ENCODE measurements at regions not wholly inside any gene's neighbourhood (a gene's known extent, or its start where the extent isn't known, plus 50 kb on each side); places are given as distances from the start of the nearest gene placed in this dataset.

GRCh38 chr19:31801611-31802010 is 452.4 kb upstream of the TSHZ3 start:
- no peaks in the 10 kb centered on the region for H3K27me3 ChIP-seq
- WGBS (ENCODE audit: low lambda C conversion rate, missing lambda C conversion rate), result 61% methylated on average over 4 of the region's 4 CpGs
- H4K20me1 ChIP-seq (ENCODE audit: insufficient read depth, poor library complexity, severe bottlenecking), result no peaks in the 10 kb centered on the region

DNA sequence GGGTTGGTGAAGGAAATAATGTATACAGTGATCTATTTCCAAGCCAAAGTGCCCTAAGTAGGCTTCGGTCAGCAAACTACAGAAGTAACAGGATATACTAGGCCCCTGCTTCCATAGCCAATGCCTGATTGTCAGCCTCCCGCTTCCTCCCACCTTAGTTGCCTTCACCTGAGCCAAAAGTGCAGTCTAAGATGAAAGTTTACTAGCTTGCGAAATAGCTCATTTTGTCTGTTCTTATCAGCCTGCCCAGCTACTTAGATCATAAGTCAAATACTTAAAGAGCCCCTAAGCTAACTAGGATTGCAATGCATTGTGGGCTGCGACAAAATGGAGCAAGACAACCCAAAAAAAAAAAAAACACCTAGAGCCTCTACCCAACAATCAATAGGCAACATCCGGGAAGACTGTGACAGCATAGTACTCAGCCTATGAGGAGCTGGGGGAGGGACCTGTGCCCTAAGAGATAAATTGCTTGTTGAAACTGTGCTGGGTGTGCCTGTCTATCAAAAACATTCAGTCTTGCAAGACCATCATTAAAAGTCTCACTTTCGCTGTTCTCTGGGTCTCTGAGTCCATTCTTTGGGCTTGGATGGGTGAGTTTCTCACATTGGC is 454.7 kb upstream of the TSHZ3 start:
- 78% methylated on average over 6 of the region's 6 CpGs for WGBS (ENCODE audit: low lambda C conversion rate, missing lambda C conversion rate)
- Histone ChIP-seq H3K36me3 (replicated peaks; ENCODE audit: insufficient read depth, low read depth) (no peaks in the 10 kb centered on the region), H3K4me2 (no peak overlapping the region), H3K27ac (no peak overlapping the region), H3K4me1 (ENCODE audit: insufficient read depth) (no peaks in the 10 kb centered on the region), H3K4me3 (no peak overlapping the region), H3K27me3 (no peaks in the 10 kb centered on the region), H4K20me1 (ENCODE audit: insufficient read depth, poor library complexity, severe bottlenecking) (no peaks in the 10 kb centered on the region), H3K79me2 (no peaks in the 10 kb centered on the region), H3K9me2 (replicated peaks; ENCODE audit: insufficient read depth) (no peaks in the 10 kb centered on the region), H2AFZ (no peak overlapping the region), H3K9me3 (ENCODE audit: low read depth) (no peaks in the 10 kb centered on the region)
- TF ChIP-seq, protein P1, sequence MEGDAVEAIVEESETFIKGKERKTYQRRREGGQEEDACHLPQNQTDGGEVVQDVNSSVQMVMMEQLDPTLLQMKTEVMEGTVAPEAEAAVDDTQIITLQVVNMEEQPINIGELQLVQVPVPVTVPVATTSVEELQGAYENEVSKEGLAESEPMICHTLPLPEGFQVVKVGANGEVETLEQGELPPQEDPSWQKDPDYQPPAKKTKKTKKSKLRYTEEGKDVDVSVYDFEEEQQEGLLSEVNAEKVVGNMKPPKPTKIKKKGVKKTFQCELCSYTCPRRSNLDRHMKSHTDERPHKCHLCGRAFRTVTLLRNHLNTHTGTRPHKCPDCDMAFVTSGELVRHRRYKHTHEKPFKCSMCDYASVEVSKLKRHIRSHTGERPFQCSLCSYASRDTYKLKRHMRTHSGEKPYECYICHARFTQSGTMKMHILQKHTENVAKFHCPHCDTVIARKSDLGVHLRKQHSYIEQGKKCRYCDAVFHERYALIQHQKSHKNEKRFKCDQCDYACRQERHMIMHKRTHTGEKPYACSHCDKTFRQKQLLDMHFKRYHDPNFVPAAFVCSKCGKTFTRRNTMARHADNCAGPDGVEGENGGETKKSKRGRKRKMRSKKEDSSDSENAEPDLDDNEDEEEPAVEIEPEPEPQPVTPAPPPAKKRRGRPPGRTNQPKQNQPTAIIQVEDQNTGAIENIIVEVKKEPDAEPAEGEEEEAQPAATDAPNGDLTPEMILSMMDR (IDR thresholded peaks at IDR 0.05; ENCODE audit: poor library complexity), result no peak
- no peak for TF ChIP-seq EZH2 (IDR thresholded peaks at IDR 0.05; ENCODE audit: borderline replicate concordance)
- no peak for TF ChIP-seq EZH2phosphoT487 (IDR thresholded peaks at IDR 0.05; ENCODE audit: low read depth, severe bottlenecking, unreplicated experiment)
- DNase-seq (ENCODE audit: low spot score), result no peak

More at GRCh38 chr19:31801611-31802010, 452.4 kb upstream of the TSHZ3 start:
- no peak for TF ChIP-seq EZH2phosphoT487 (IDR thresholded peaks at IDR 0.05; ENCODE audit: low read depth, severe bottlenecking, unreplicated experiment)
- H3K4me2 ChIP-seq, result no peak overlapping the region
- no peaks in the 10 kb centered on the region for H3K79me2 ChIP-seq
- no peak overlapping the region for H3K27ac ChIP-seq
- H2AFZ ChIP-seq, result no peak overlapping the region
- H3K9me3 ChIP-seq (ENCODE audit: low read depth), result no peaks in the 10 kb centered on the region
- no peaks in the 10 kb centered on the region for H3K4me1 ChIP-seq (ENCODE audit: insufficient read depth)
- no peak overlapping the region for H3K4me3 ChIP-seq
- DNase-seq (ENCODE audit: low spot score), result no peak
- no peaks in the 10 kb centered on the region for H3K36me3 ChIP-seq (replicated peaks; ENCODE audit: insufficient read depth, low read depth)
- H3K9me2 ChIP-seq (replicated peaks; ENCODE audit: insufficient read depth), result no peaks in the 10 kb centered on the region

GRCh38 chr19:31804668-31805067 is 455.4 kb upstream of the TSHZ3 start:
- Histone ChIP-seq H3K27me3 (no peaks in the 10 kb centered on the region), H3K4me2 (no peak overlapping the region), H3K4me3 (no peak overlapping the region), H3K4me1 (ENCODE audit: insufficient read depth) (no peaks in the 10 kb centered on the region), H3K27ac (no peak overlapping the region), H2AFZ (no peak overlapping the region), H3K9me3 (ENCODE audit: low read depth) (no peaks in the 10 kb centered on the region), H3K9me2 (replicated peaks; ENCODE audit: insufficient read depth) (no peaks in the 10 kb centered on the region), H3K79me2 (no peaks in the 10 kb centered on the region), H4K20me1 (ENCODE audit: insufficient read depth, poor library complexity, severe bottlenecking) (no peaks in the 10 kb centered on the region), H3K36me3 (replicated peaks; ENCODE audit: insufficient read depth, low read depth) (no peaks in the 10 kb centered on the region)
- no peak for TF ChIP-seq EZH2 (IDR thresholded peaks at IDR 0.05; ENCODE audit: borderline replicate concordance)
- TF ChIP-seq EZH2phosphoT487 (IDR thresholded peaks at IDR 0.05; ENCODE audit: low read depth, severe bottlenecking, unreplicated experiment), result no peak
- TF ChIP-seq, protein P1 (IDR thresholded peaks at IDR 0.05; ENCODE audit: poor library complexity), result no peak
- WGBS (ENCODE audit: low lambda C conversion rate, missing lambda C conversion rate), result 68% methylated on average over 2 of the region's 2 CpGs
- DNase-seq (ENCODE audit: low spot score), result no peak

DNA sequence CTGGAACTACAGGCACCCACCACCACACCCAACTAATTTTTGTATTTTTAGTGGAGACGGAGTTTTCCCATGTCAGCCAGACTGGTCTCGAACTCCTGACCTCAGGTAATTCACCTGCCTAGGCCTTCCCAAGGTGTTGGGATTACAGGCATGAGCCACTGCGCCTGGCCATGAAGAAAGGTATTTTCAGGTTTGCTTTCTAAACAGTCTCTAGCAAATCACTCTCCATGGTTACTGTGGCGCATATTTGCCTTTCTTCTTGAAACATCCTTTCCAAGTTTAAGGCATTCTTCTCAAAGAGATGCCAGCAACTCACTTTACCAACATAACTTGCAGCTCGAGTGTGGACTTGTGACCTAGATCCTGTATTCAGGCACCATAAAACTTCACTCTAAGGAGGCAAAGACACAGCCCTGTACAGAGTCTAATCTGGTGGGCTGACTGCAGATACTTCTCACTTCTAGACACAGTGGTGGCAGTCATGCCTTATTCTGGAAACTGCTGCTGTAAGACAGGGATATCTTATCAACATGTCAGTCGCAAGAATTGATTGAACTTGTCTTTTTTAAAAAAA is 461.4 kb upstream of the TSHZ3 start:
- H3K27ac ChIP-seq, result no peak overlapping the region
- DNase-seq (ENCODE audit: low spot score), result no peak
- H3K4me1 ChIP-seq (ENCODE audit: insufficient read depth), result no peaks in the 10 kb centered on the region
- no peak overlapping the region for H3K4me2 ChIP-seq
- H3K9me2 ChIP-seq (replicated peaks; ENCODE audit: insufficient read depth), result no peaks in the 10 kb centered on the region
- H3K36me3 ChIP-seq (replicated peaks; ENCODE audit: insufficient read depth, low read depth), result no peaks in the 10 kb centered on the region
- no peaks in the 10 kb centered on the region for H3K79me2 ChIP-seq
- TF ChIP-seq EZH2phosphoT487 (IDR thresholded peaks at IDR 0.05; ENCODE audit: low read depth, severe bottlenecking, unreplicated experiment), result no peak
- TF ChIP-seq, protein P1 (IDR thresholded peaks at IDR 0.05; ENCODE audit: poor library complexity), result no peak
- no peaks in the 10 kb centered on the region for H3K27me3 ChIP-seq
- 79% methylated on average over 6 of the region's 6 CpGs for WGBS (ENCODE audit: low lambda C conversion rate, missing lambda C conversion rate)
- H2AFZ ChIP-seq, result no peak overlapping the region
- H4K20me1 ChIP-seq (ENCODE audit: insufficient read depth, poor library complexity, severe bottlenecking), result no peaks in the 10 kb centered on the region
- no peaks in the 10 kb centered on the region for H3K9me3 ChIP-seq (ENCODE audit: low read depth)
- no peak overlapping the region for H3K4me3 ChIP-seq
